ENCODE measurements at regions not wholly inside any gene's neighbourhood (a gene's known extent, or its start where the extent isn't known, plus 50 kb on each side); places are given as distances from the start of the nearest gene placed in this dataset.
"Not testable (repeated sequence)": the region's sequence is repeated elsewhere in the genome, so short reads cannot be mapped to it uniquely, and the experiment has no call there.

GRCh38 chr1:70490153-70490552 is 79.1 kb downstream of the CTH start:
- no peak for DNase-seq

GRCh38 chr1:70495370-70495769 is 84.3 kb downstream of the CTH start:
- no peak for DNase-seq

- no peak for DNase-seq
Measured at GRCh38 chr1:70496181-70496580, 85.1 kb downstream of the CTH start.

GRCh38 chr1:70497152-70497551 is 86.1 kb downstream of the CTH start:
- DNase-seq = no peak

- DNase-seq = no peak
Measured at GRCh38 chr1:70498666-70499065, 87.6 kb downstream of the CTH start.

GRCh38 chr1:70499695-70500094 is 88.6 kb downstream of the CTH start:
- no peak for DNase-seq

- DNase-seq = no peak
Measured at GRCh38 chr1:70503358-70503757, 92.3 kb downstream of the CTH start.

- peak; percentile 30 for DNase-seq
Measured at GRCh38 chr1:70504176-70504820, 93.2 kb downstream of the CTH start.

- no peak for DNase-seq
Measured at GRCh38 chr1:70504821-70505193, 93.7 kb downstream of the CTH start.

- DNase-seq = not testable (repeated sequence)
Measured at GRCh38 chr1:70507991-70508390, 96.9 kb downstream of the CTH start.

GRCh38 chr1:70509996-70510876 is 99.2 kb downstream of the CTH start:
- no peak for DNase-seq

GRCh38 chr1:70517444-70517843 is 106.4 kb downstream of the CTH start:
- DNase-seq = no peak

- no peak for DNase-seq
Measured at GRCh38 chr1:70518106-70518505, 107.0 kb downstream of the CTH start.

- DNase-seq = no peak
Measured at GRCh38 chr1:70528590-70529333, 117.7 kb downstream of the CTH start.

- DNase-seq = no peak
Measured at GRCh38 chr1:70536708-70537366, 125.8 kb downstream of the CTH start.

- DNase-seq = no peak
Measured at GRCh38 chr1:70537788-70538187, 126.7 kb downstream of the CTH start.

- no peak for DNase-seq
Measured at GRCh38 chr1:70542030-70542429, 131.0 kb downstream of the CTH start.

GRCh38 chr1:70542856-70543255 is 131.8 kb downstream of the CTH start:
- DNase-seq = no peak

- DNase-seq = no peak
Measured at GRCh38 chr1:70546726-70547125, 135.7 kb downstream of the CTH start.

- no peak for DNase-seq
Measured at GRCh38 chr1:70552662-70553566, 141.8 kb downstream of the CTH start.

GRCh38 chr1:70553567-70553956 is 142.5 kb downstream of the CTH start:
- no peak for DNase-seq

GRCh38 chr1:70554341-70554740 is 143.3 kb downstream of the CTH start:
- no peak for DNase-seq
